PC-9 (cell line): ENCODE measurements at regions not wholly inside any gene's neighbourhood (a gene's known extent, or its start where the extent isn't known, plus 50 kb on each side); places are given as distances from the start of the nearest gene placed in this dataset.

ENCODE experiments used
- BruUV-seq: library from RNA; stranded (reverse); fragments of 400-500 nt; replicated peaks from 2 replicates; lab custom pipeline; 2021; lab: Mats Ljungman, UMichigan
- CTCF ChIA-PET: fragments of 300-600 bp; sonication (Branson Sonifier 250); formaldehyde crosslinking; loops from one replicate; lab custom pipeline; 2022; ENCODE audit warnings: antibody characterized with exemption; lab: Charles Lee
- POLR2A ChIA-PET: fragments of 300-600 bp; sonication (Branson Sonifier 250); formaldehyde crosslinking; loops from one replicate; lab custom pipeline; 2022; ENCODE audit warnings: antibody characterized with exemption; ENCODE audit not compliant: unreplicated experiment; lab: Charles Lee
- DNase-seq, 2 experiments: peaks; one replicate each; pipeline versions ENCODE4 v3.0.0 to v3.0.0-alpha.2; 2015 to 2022; ENCODE audit warnings: mixed read lengths in 1 of 2
- H2AFZ ChIP-seq: fragments of 200-600 bp; sonication (generic); 2 replicates; pipeline ENCODE4 v1.8.1; 2017; ENCODE audit warnings: antibody characterized with exemption
- H3F3A ChIP-seq: fragments of 200-600 bp; sonication (generic); 2 replicates; pipeline ENCODE4 v1.8.1; 2017; ENCODE audit warnings: antibody characterized with exemption, mild to moderate bottlenecking, low read depth; ENCODE audit not compliant: insufficient read depth
- H3K27ac ChIP-seq: fragments of 200-600 bp; sonication (generic); 2 replicates; pipeline ENCODE4 v1.6.1; 2016; ENCODE audit warnings: mixed run types
- H3K27me3 ChIP-seq: fragments of 200-600 bp; sonication (generic); 2 replicates; pipeline ENCODE4 v1.6.1; 2016; ENCODE audit warnings: low read depth, mixed run types; ENCODE audit not compliant: insufficient read depth
- H3K36me3 ChIP-seq: fragments of 200-600 bp; sonication (generic); 2 replicates; pipeline ENCODE4 v1.6.1; 2016; ENCODE audit warnings: low read depth, mixed run types
- H3K4me1 ChIP-seq: fragments of 200-600 bp; sonication (generic); replicated peaks from 2 replicates; pipeline ENCODE4 v1.6.1; 2016; ENCODE audit warnings: mixed run types; ENCODE audit not compliant: insufficient read depth
- H3K4me2 ChIP-seq: fragments of 200-600 bp; sonication (generic); 2 replicates; pipeline ENCODE4 v1.6.1; 2017; ENCODE audit warnings: mixed run types
- H3K4me3 ChIP-seq: fragments of 200-600 bp; sonication (generic); 2 replicates; pipeline ENCODE4 v1.6.1; 2016; ENCODE audit warnings: mixed run types
- H3K79me2 ChIP-seq: fragments of 200-600 bp; sonication (generic); 2 replicates; pipeline ENCODE4 v1.6.1; 2017; ENCODE audit warnings: low read depth, mixed run types
- H3K9me2 ChIP-seq: fragments of 200-600 bp; sonication (generic); 2 replicates; pipeline ENCODE4 v1.8.1; 2017; ENCODE audit warnings: mild to moderate bottlenecking; ENCODE audit not compliant: insufficient read depth
- H3K9me3 ChIP-seq: fragments of 200-600 bp; sonication (generic); 2 replicates; pipeline ENCODE4 v1.8.1; 2016; ENCODE audit warnings: low read depth; ENCODE audit not compliant: insufficient read depth
- H4K20me1 ChIP-seq: fragments of 200-600 bp; sonication (generic); 2 replicates; pipeline ENCODE4 v1.8.1; 2017; ENCODE audit not compliant: insufficient read depth
- CTCF ChIP-seq: fragments of 200-600 bp; sonication (generic); conservative IDR thresholded peaks from 2 replicates; pipeline ENCODE4 v1.6.1; 2017; ENCODE audit warnings: mixed run types, antibody characterized with exemption, mild to moderate bottlenecking, moderate library complexity
- EZH2 ChIP-seq: fragments of 200-600 bp; sonication (generic); IDR thresholded peaks from 2 replicates; pipeline ENCODE4 v1.8.0; 2017; ENCODE audit warnings: antibody characterized with exemption, low read depth
- intact Hi-C: fragments of 100-400 bp; cut with micrococcal nuclease; formaldehyde crosslinking; loops from one replicate; pipeline ENCODE4 v1.10.0; 2022; ENCODE audit not compliant: unreplicated experiment

GRCh38 chr12:102542816-102543440 lies 62.6 kb upstream of the IGF1 start:
- no peak for TF ChIP-seq EZH2
- TF ChIP-seq CTCF: no peak
- no peaks in the 10 kb centered on the region for H3K79me2 ChIP-seq
- no peak overlapping the region for H2AFZ ChIP-seq
- H3K4me2 ChIP-seq: no peak overlapping the region
- no peaks in the 10 kb centered on the region for H3K9me2 ChIP-seq
- H3F3A ChIP-seq: peaks cover 14% of the 10 kb centered on the region; the same call in 1 of the 2 replicates
- H4K20me1 ChIP-seq: no peaks in the 10 kb centered on the region
- peaks cover 20% of the 10 kb centered on the region for H3K4me1 ChIP-seq
- ChIA-PET CTCF (no interaction called here), POLR2A (no interaction called here)
- intact Hi-C loops: no loop called here
- BruUV-seq: no TSS peak
- H3K36me3 ChIP-seq: no peaks in the 10 kb centered on the region
- no peaks in the 10 kb centered on the region for H3K9me3 ChIP-seq
- DNase-seq: no peak
- no peaks in the 10 kb centered on the region for H3K27me3 ChIP-seq
- no peak overlapping the region for H3K27ac ChIP-seq
- H3K4me3 ChIP-seq: no peak overlapping the region

- intact Hi-C loops: no loop called here
- Histone ChIP-seq H3K9me2 (no peaks in the 10 kb centered on the region), H3K27ac (0 out of 2 replicates have a peak overlapping the region, but pooled peaks have one; percentile 72), H4K20me1 (no peaks in the 10 kb centered on the region), H3K4me3 (no peak overlapping the region), H3K4me2 (no peak overlapping the region), H3K9me3 (no peaks in the 10 kb centered on the region), H3K27me3 (no peaks in the 10 kb centered on the region), H3K36me3 (no peaks in the 10 kb centered on the region), H2AFZ (no peak overlapping the region), H3K79me2 (no peaks in the 10 kb centered on the region), H3K4me1 (peaks cover 20% of the 10 kb centered on the region), H3F3A (peaks cover 14% of the 10 kb centered on the region; the same call in 1 of the 2 replicates)
- DNase-seq: no peak
- no peak for TF ChIP-seq EZH2
- no peak for TF ChIP-seq CTCF
- BruUV-seq: no TSS peak
- CTCF ChIA-PET: interaction anchor here (0.6 kb wide), 1 partner anchor 56 kb away, joined by 4 read pairs; no protein-coding TSS in a partner anchor
- POLR2A ChIA-PET: interaction anchor here (0.6 kb wide), 1 partner anchor 24 kb away, joined by 3 read pairs; no protein-coding TSS in a partner anchor
These were observed 60.5 kb upstream of the IGF1 start for GRCh38 chr12:102540815-102541385.

GRCh38 chr12:102539651-102540553 lies 59.5 kb upstream of the IGF1 start:
- intact Hi-C loops: loop anchor here (1.0 kb wide), 2 partner anchors 23 to 27 kb away; no protein-coding TSS in a partner anchor
- Histone ChIP-seq H3F3A (peaks cover 14% of the 10 kb centered on the region; the same call in 1 of the 2 replicates), H3K4me2 (peak overlapping the region; percentile 59), H3K4me1 (peaks cover 20% of the 10 kb centered on the region), H3K4me3 (no peak overlapping the region), H3K27me3 (no peaks in the 10 kb centered on the region), H3K79me2 (no peaks in the 10 kb centered on the region), H2AFZ (peak overlapping the region; percentile 66; the same call in 1 of the 2 replicates), H3K9me3 (no peaks in the 10 kb centered on the region), H4K20me1 (no peaks in the 10 kb centered on the region), H3K27ac (peak overlapping the region; percentile 72), H3K9me2 (no peaks in the 10 kb centered on the region), H3K36me3 (no peaks in the 10 kb centered on the region)
- ChIA-PET POLR2A (interaction anchor here (0.7 kb wide), 1 partner anchor 30 kb away, joined by 3 read pairs; no protein-coding TSS in a partner anchor), CTCF (interaction anchor here (0.6 to 0.8 kb wide), 2 partner anchors 28 to 55 kb away, joined by 4 to 5 read pairs; no protein-coding TSS in a partner anchor)
- DNase-seq: peak; percentile 56 to 82
- TF ChIP-seq CTCF (no peak), EZH2 (no peak)
- no TSS peak for BruUV-seq
